Kidney (tissue), 13 donors: ENCODE measurements at regions not wholly inside any gene's neighbourhood (a gene's known extent, or its start where the extent isn't known, plus 50 kb on each side); places are given as distances from the start of the nearest gene placed in this dataset.
A peak's percentile ranks its signal among the peaks of the same experiment; 100 is the strongest.

Experiments used
- DNase-seq, 5 donors: peaks; one replicate each; pipeline ENCODE4 v3.0.0-alpha.2; 2013 to 2020
- FAIRE-seq: peaks from 2 replicates; lab custom pipeline; 2012; peaks lifted over from hg19 to GRCh38; lab: Jason Lieb, UNC
- H3K27ac ChIP-seq, 2 donors: one replicate each; pipeline ENCODE4 v1.7.0; 2013; ENCODE audit warnings: low read depth in 2 of 2, low read length in 2 of 2, inconsistent platforms in 1 of 2
- H3K27me3 ChIP-seq: one replicate; pipeline ENCODE4 v1.7.1; 2013; ENCODE audit warnings: low read length, inconsistent platforms; ENCODE audit not compliant: control insufficient read depth, insufficient read depth
- H3K36me3 ChIP-seq, 3 donors: one replicate each; pipeline versions ENCODE4 v1.7.0 to v1.7.1; 2013; ENCODE audit warnings: low read length in 3 of 3, control low read depth in 1 of 3, inconsistent platforms in 1 of 3; ENCODE audit not compliant: insufficient read depth in 3 of 3, control insufficient read depth in 2 of 3
- H3K4me1 ChIP-seq, 3 donors: one replicate each; pipeline versions ENCODE4 v1.7.0 to v1.7.1; 2013; ENCODE audit warnings: low read length in 3 of 3, inconsistent platforms in 1 of 3, low read depth in 1 of 3; ENCODE audit not compliant: control insufficient read depth in 2 of 3, insufficient read depth in 2 of 3
- H3K4me3 ChIP-seq, 3 donors: one replicate each; pipeline versions ENCODE4 v1.7.0 to v1.8.1; 2013; ENCODE audit warnings: low read length in 3 of 3, control low read depth in 1 of 3, inconsistent platforms in 1 of 3
- H3K9ac ChIP-seq, 3 donors: one replicate each; pipeline versions ENCODE4 v1.7.0 to v1.7.1; 2013; ENCODE audit warnings: low read length in 3 of 3, control low read depth in 1 of 3, inconsistent platforms in 1 of 3
- H3K9me3 ChIP-seq, 3 donors: one replicate each; pipeline versions ENCODE4 v1.7.0 to v1.7.1; 2013; ENCODE audit warnings: low read length in 3 of 3, control low read depth in 1 of 3, inconsistent platforms in 1 of 3; ENCODE audit not compliant: control insufficient read depth in 2 of 3, insufficient read depth in 1 of 3
- intact Hi-C: fragments of 100-400 bp; cut with DNase I; formaldehyde crosslinking; loops from one replicate; pipeline ENCODE4 v1.11.1; 2022
- TF ChIP-seq, protein P1 (sequence below): IDR thresholded peaks from 3 replicates; pipeline ENCODE4 v1.5.1; 2012; ENCODE audit warnings: mild to moderate bottlenecking, moderate library complexity, borderline replicate concordance; ENCODE audit not compliant: insufficient read depth; ENCODE audit errors: extremely low read depth
- donor health status: control.
- donor health status: control.
- donor health status: control.
- donor health status: control.
- donor health status: control.
- donor health status: DM: yes; HTN: yes; CAD: no.
- donor health status: Normal renal cell carcinoma (clear cell type).

DNA sequence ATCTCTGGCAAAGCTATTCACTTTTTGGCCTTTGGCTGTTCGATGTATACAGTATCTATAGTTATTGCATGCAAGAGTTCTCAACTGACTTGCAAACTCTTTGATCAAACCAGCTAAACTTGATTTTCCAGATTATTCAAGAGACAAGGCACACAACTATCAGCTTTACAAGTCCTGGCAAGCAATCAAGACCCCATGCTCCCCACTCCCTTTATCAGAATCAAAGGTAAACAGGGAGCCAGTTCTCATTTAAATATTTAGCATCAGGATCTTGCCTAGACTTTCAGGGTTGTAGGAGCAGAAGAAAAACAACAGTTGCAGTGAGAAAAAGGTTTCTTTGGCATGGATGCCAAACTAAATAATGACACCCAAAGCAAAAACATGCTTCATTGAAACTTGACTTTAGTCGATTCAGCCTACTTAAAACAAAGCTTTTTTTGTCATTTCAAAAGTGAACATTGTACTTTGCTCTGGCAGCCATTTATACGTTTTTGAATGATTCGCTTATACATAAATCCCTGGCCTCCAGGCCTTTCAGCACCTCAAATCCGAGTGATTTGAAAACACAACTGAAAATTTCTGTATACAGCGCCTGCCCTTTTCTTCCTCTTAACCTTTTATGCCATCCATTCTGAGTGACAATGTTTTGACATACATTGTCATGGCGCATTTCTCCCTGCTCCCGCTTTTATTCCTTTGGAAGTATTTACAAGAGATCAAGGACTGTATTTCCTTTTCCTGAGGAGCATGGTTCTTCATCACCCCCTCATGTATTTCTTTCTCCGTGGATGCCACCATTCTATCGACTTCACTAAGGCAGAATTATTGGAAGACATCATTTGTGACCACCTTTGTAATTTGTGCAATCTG is 340.8 kb downstream of the KLF5 start:
- no peaks in the 10 kb centered on the region for H3K4me1 ChIP-seq
- no peak overlapping the region for H3K9ac ChIP-seq
- H3K36me3 ChIP-seq: no peaks in the 10 kb centered on the region
- no peak overlapping the region for H3K27ac ChIP-seq
- DNase-seq (peak in 2 of 5 donors; percentile 16 to 21), FAIRE-seq (no peak)
- no peaks in the 10 kb centered on the region for H3K9me3 ChIP-seq
- intact Hi-C loops: no loop called here
- TF ChIP-seq, protein P1, sequence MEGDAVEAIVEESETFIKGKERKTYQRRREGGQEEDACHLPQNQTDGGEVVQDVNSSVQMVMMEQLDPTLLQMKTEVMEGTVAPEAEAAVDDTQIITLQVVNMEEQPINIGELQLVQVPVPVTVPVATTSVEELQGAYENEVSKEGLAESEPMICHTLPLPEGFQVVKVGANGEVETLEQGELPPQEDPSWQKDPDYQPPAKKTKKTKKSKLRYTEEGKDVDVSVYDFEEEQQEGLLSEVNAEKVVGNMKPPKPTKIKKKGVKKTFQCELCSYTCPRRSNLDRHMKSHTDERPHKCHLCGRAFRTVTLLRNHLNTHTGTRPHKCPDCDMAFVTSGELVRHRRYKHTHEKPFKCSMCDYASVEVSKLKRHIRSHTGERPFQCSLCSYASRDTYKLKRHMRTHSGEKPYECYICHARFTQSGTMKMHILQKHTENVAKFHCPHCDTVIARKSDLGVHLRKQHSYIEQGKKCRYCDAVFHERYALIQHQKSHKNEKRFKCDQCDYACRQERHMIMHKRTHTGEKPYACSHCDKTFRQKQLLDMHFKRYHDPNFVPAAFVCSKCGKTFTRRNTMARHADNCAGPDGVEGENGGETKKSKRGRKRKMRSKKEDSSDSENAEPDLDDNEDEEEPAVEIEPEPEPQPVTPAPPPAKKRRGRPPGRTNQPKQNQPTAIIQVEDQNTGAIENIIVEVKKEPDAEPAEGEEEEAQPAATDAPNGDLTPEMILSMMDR: no peak
- H3K27me3 ChIP-seq: no peaks in the 10 kb centered on the region
- H3K4me3 ChIP-seq: no peak overlapping the region

DNA sequence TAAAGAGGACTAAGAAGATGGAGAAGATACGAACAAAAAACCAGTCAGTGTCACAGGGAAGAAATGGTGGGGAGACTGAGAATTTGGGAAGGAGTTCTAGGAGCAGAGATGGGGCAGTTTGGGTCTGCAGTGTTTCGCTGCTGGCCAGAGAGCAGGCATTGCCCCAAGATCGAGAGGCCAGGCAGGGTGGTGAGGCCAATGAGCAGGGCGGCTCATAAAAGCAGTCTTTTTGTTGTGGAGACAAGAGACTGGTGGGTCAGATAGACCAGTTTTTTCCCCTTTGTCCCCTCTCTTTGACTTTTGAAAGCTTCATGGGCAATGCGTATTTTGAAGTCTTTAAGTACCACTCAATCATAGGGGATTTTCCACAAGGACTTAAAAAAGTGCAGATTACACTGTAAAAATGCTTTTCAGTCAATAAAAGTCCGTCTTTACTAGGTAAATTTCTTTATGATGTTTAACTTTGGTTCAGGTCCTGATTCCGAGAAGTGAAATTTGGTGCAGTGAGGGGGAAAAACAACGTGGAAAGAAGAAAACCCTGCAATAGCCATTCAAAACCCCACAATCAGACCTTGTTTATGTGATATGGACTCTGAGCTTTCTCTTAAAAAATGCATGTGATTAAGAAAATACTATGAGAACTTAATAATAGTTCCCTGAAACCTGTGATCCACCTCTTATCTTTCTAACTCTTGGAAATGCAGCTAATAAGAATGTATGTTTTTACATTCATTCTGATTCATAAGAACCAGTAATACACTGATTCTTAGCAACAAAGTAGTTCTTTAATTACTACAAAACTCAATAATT is 338.9 kb downstream of the KLF5 start:
- FAIRE-seq: no peak
- TF ChIP-seq, protein P1: no peak
- no peaks in the 10 kb centered on the region for H3K4me1 ChIP-seq

DNA sequence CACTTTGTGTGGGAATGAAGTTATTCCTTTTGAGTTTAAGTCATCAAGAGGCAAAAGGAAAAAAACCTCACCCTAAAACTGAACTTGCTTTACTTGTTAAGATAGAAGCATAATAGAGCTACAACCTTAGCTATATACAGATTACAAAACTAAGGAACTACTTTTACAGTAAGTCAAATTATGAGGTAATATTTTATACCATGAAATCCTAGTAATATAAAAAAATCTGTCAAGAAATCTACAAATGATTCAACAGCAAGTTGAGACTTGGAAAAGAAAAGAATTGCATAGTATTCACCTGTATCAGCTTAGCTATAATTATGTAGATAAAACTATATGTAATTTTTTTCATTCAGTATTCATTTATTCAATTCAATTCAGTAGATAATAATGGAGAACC is 335.3 kb downstream of the KLF5 start:
- Histone ChIP-seq H3K36me3 (no peaks in the 10 kb centered on the region), H3K4me3 (no peak overlapping the region), H3K27me3 (no peaks in the 10 kb centered on the region), H3K9ac (no peak overlapping the region), H3K4me1 (no peaks in the 10 kb centered on the region), H3K27ac (no peak overlapping the region), H3K9me3 (peaks cover 0 to 2% (median 0%) of the 10 kb centered on the region in 3 donors)
- intact Hi-C loops: no loop called here
- no peak for DNase-seq
- TF ChIP-seq, protein P1: no peak
- no peak for FAIRE-seq

More for the DNA sequence above, 338.9 kb downstream of the KLF5 start:
- Histone ChIP-seq H3K36me3 (no peaks in the 10 kb centered on the region), H3K4me3 (no peak overlapping the region), H3K9ac (no peak overlapping the region), H3K9me3 (no peaks in the 10 kb centered on the region), H3K27ac (no peak overlapping the region), H3K27me3 (no peaks in the 10 kb centered on the region)
- intact Hi-C loops: no loop called here
- DNase-seq: no peak
